H1 (cell line): ENCODE measurements at regions not wholly inside any gene's neighbourhood (a gene's known extent, or its start where the extent isn't known, plus 50 kb on each side); places are given as distances from the start of the nearest gene placed in this dataset.

Source experiments
- CTCF ChIA-PET: fragments of 300-600 bp; sonication (Branson Sonifier 250); formaldehyde crosslinking; loops from one replicate; lab custom pipeline; 2021; ENCODE audit not compliant: partially characterized antibody; lab: Charles Lee
- POLR2A ChIA-PET: fragments of 300-600 bp; sonication (Branson Sonifier 250); formaldehyde crosslinking; loops from one replicate; lab custom pipeline; 2021; ENCODE audit warnings: inconsistent platforms; ENCODE audit not compliant: partially characterized antibody; lab: Charles Lee
- DNase-seq, 2 experiments: peaks; one replicate each; pipeline versions ENCODE4 v3.0.0 to v3.0.0-alpha.2; 2010 to 2022; ENCODE audit warnings: low spot score in 2 of 2, low read depth in 1 of 2, mixed read lengths in 1 of 2
- FAIRE-seq: peaks from 2 replicates; lab custom pipeline; 2011; peaks lifted over from hg19 to GRCh38; lab: Jason Lieb, UNC
- H2AFZ ChIP-seq: 2 replicates; pipeline ENCODE4 v1.8.1; 2012; ENCODE audit warnings: low read length, inconsistent platforms
- H2AK5ac ChIP-seq: 2 replicates; pipeline ENCODE4 v1.6.1; 2013; ENCODE audit warnings: low read depth, low read length
- H2BK120ac ChIP-seq: replicated peaks from 2 replicates; pipeline ENCODE3; 2013; ENCODE audit warnings: low read depth, low read length, inconsistent platforms
- H2BK12ac ChIP-seq: 2 replicates; pipeline ENCODE4 v1.6.1; 2013; ENCODE audit warnings: low read depth, low read length
- H2BK15ac ChIP-seq: 2 replicates; pipeline ENCODE4 v1.6.1; 2013; ENCODE audit warnings: low read length
- H2BK20ac ChIP-seq: 2 replicates; pipeline ENCODE4 v1.6.1; 2013; ENCODE audit warnings: low read length
- H2BK5ac ChIP-seq: 2 replicates; pipeline ENCODE4 v1.6.1; 2013; ENCODE audit warnings: low read depth, low read length
- H3K14ac ChIP-seq: 2 replicates; pipeline ENCODE4 v1.6.1; 2013; ENCODE audit warnings: inconsistent platforms; ENCODE audit not compliant: insufficient read length
- H3K18ac ChIP-seq: 2 replicates; pipeline ENCODE4 v1.6.1; 2013; ENCODE audit warnings: low read length; ENCODE audit errors: extremely low read depth
- H3K23ac ChIP-seq: 2 replicates; pipeline ENCODE4 v1.6.1; 2013; ENCODE audit warnings: inconsistent platforms; ENCODE audit not compliant: insufficient read length
- H3K23me2 ChIP-seq: 2 replicates; pipeline ENCODE4 v1.6.1; 2013; ENCODE audit warnings: low read depth, low read length
- H3K27ac ChIP-seq: 2 replicates; pipeline ENCODE4 v1.6.1; 2011; ENCODE audit warnings: low read depth, low read length, inconsistent platforms
- H3K27me3 ChIP-seq, 4 experiments: replicated peaks in 1 of 4; 1 replicate in 1 of 4; 2 replicates in 3 of 4; pipeline versions ENCODE4 v1.6.1 to v1.8.1; 2011 to 2013; ENCODE audit warnings: low read length in 3 of 4, mild to moderate bottlenecking in 3 of 4, inconsistent platforms in 2 of 4, mixed read lengths in 2 of 4, moderate library complexity in 1 of 4; ENCODE audit not compliant: control insufficient read depth in 3 of 4, insufficient read depth in 3 of 4; ENCODE audit errors: extremely low read depth in 1 of 4
- H3K36me3 ChIP-seq, 4 experiments: 2 replicates each; pipeline versions ENCODE4 v1.6.1 to v1.8.1; 2011 to 2013; ENCODE audit warnings: mild to moderate bottlenecking in 4 of 4, low read length in 3 of 4, moderate library complexity in 2 of 4, control low read depth in 1 of 4, inconsistent platforms in 1 of 4; ENCODE audit not compliant: insufficient read depth in 4 of 4, control insufficient read depth in 2 of 4
- H3K4ac ChIP-seq: replicated peaks from 2 replicates; pipeline ENCODE3; 2013; ENCODE audit warnings: low read length, low read depth, mixed read lengths, inconsistent platforms; ENCODE audit not compliant: insufficient read length
- H3K4me1 ChIP-seq, 4 experiments: replicated peaks in 1 of 4; 1 replicate in 1 of 4; 2 replicates in 3 of 4; pipeline versions ENCODE4 v1.6.1 to v1.8.1; 2011 to 2013; ENCODE audit warnings: low read length in 3 of 4, inconsistent platforms in 2 of 4, mixed read lengths in 1 of 4; ENCODE audit not compliant: insufficient read depth in 4 of 4, control insufficient read depth in 3 of 4
- H3K4me2 ChIP-seq, 2 experiments: 2 replicates each; pipeline versions ENCODE4 v1.6.1 to v1.8.1; 2011 to 2013; ENCODE audit warnings: low read depth in 2 of 2, low read length in 2 of 2, control low read depth in 1 of 2, inconsistent platforms in 1 of 2, mild to moderate bottlenecking in 1 of 2; ENCODE audit not compliant: insufficient read depth in 1 of 2
- H3K4me3 ChIP-seq, 4 experiments: fragments of 200-600, 300-600 bp in 1 of 4; sonication (generic), shearing (Covaris generic), sonication (Bioruptor Twin) in 1 of 4; 2 replicates each; pipeline versions ENCODE4 v1.5.1 to v1.8.1; 2011 to 2016; ENCODE audit warnings: low read length in 4 of 4, low read depth in 3 of 4, control low read depth in 2 of 4, inconsistent platforms in 2 of 4, mild to moderate bottlenecking in 2 of 4, mixed read lengths in 1 of 4, moderate library complexity in 1 of 4; ENCODE audit not compliant: insufficient read depth in 2 of 4; ENCODE audit errors: extremely low read depth in 1 of 4
- H3K56ac ChIP-seq: replicated peaks from 2 replicates; pipeline ENCODE3; 2013; ENCODE audit warnings: low read depth, mild to moderate bottlenecking, mixed read lengths, low read length, inconsistent platforms; ENCODE audit not compliant: insufficient read length
- H3K79me1 ChIP-seq: 2 replicates; pipeline ENCODE4 v1.6.1; 2013; ENCODE audit warnings: low read depth, low read length, control low read depth
- H3K79me2 ChIP-seq, 2 experiments: 2 replicates each; pipeline versions ENCODE4 v1.6.1 to v1.8.1; 2012 to 2013; ENCODE audit warnings: low read length in 2 of 2, mild to moderate bottlenecking in 2 of 2, inconsistent platforms in 1 of 2; ENCODE audit not compliant: insufficient read depth in 2 of 2, control insufficient read depth in 1 of 2
- H3K9ac ChIP-seq, 4 experiments: replicated peaks in 1 of 4; 1 replicate in 1 of 4; 2 replicates in 3 of 4; pipeline versions ENCODE4 v1.6.1 to v1.8.1; 2011 to 2013; ENCODE audit warnings: low read depth in 3 of 4, low read length in 3 of 4, control low read depth in 2 of 4, mild to moderate bottlenecking in 2 of 4, moderate library complexity in 2 of 4, inconsistent platforms in 1 of 4; ENCODE audit errors: extremely low read depth in 1 of 4
- H3K9me3 ChIP-seq, 2 experiments: 2 replicates each; pipeline versions ENCODE4 v1.6.1 to v1.8.1; 2012 to 2013; ENCODE audit warnings: mild to moderate bottlenecking in 2 of 2, moderate library complexity in 2 of 2, control low read depth in 1 of 2, inconsistent platforms in 1 of 2, low read depth in 1 of 2, low read length in 1 of 2, mixed read lengths in 1 of 2; ENCODE audit not compliant: insufficient read depth in 2 of 2
- H4K20me1 ChIP-seq, 2 experiments: replicated peaks in 1 of 2; 2 replicates each; pipeline versions ENCODE3 to v1.8.1; 2011 to 2013; ENCODE audit warnings: inconsistent platforms in 2 of 2, low read length in 2 of 2, mild to moderate bottlenecking in 1 of 2; ENCODE audit not compliant: insufficient read depth in 2 of 2, control insufficient read depth in 1 of 2
- H4K5ac ChIP-seq: 2 replicates; pipeline ENCODE4 v1.6.1; 2013; ENCODE audit warnings: low read length, low read depth, mixed read lengths, inconsistent platforms; ENCODE audit not compliant: insufficient read length
- H4K8ac ChIP-seq: 2 replicates; pipeline ENCODE4 v1.8.0; 2013; ENCODE audit warnings: mild to moderate bottlenecking, moderate library complexity, low read length, inconsistent platforms; ENCODE audit not compliant: insufficient read depth; ENCODE audit errors: extremely low read depth
- H4K91ac ChIP-seq: replicated peaks from 2 replicates; pipeline ENCODE3; 2013; ENCODE audit warnings: low read length, mixed read lengths, inconsistent platforms; ENCODE audit not compliant: insufficient read length
- CHD1 ChIP-seq: IDR thresholded peaks from 2 replicates; pipeline ENCODE4 v1.6.1; 2012; ENCODE audit warnings: low read depth, low read length, improper control_type of control experiment
- CTCF ChIP-seq, 3 experiments: IDR thresholded peaks; 1 replicate in 2 of 3; 2 replicates in 1 of 3; pipeline versions ENCODE4 v1.5.1 to v1.6.1; 2011; ENCODE audit warnings: low read length in 3 of 3, mild to moderate bottlenecking in 3 of 3, inconsistent platforms in 2 of 3, low read depth in 1 of 3, moderate library complexity in 1 of 3; ENCODE audit not compliant: insufficient read depth in 1 of 3; ENCODE audit errors: control extremely low read depth in 1 of 3
- KDM4A ChIP-seq: IDR thresholded peaks from one replicate; pipeline ENCODE4 v1.7.1; 2012; ENCODE audit warnings: low read depth, mild to moderate bottlenecking, moderate library complexity, low read length, inconsistent platforms; ENCODE audit not compliant: severe bottlenecking
- POU5F1 ChIP-seq: IDR thresholded peaks from 2 replicates; pipeline ENCODE4 v1.6.1; 2011; ENCODE audit warnings: low read depth, mild to moderate bottlenecking, low read length, moderate library complexity
- SP4 ChIP-seq: IDR thresholded peaks from 2 replicates; pipeline ENCODE4 v1.6.1; 2012; ENCODE audit warnings: low read length, inconsistent platforms
- WGBS, 2 experiments: shearing (Covaris generic) in 1 of 2; methylation state at CpG; one replicate each; pipeline versions ENCODE4 v1.1.6 to v1.1.7; 2013 to 2015; ENCODE audit warnings: low lambda C conversion rate in 2 of 2, mixed read lengths in 2 of 2, inconsistent platforms in 1 of 2, low coverage in 1 of 2, missing lambda C conversion rate in 1 of 2; ENCODE audit not compliant: insufficient replicate concordance in 2 of 2, insufficient coverage in 1 of 2, insufficient read length in 1 of 2; ENCODE audit errors: extremely low coverage in 1 of 2, missing lambda C conversion rate in 1 of 2; 5-methylcytosine and 5-hydroxymethylcytosine counted together

DNA sequence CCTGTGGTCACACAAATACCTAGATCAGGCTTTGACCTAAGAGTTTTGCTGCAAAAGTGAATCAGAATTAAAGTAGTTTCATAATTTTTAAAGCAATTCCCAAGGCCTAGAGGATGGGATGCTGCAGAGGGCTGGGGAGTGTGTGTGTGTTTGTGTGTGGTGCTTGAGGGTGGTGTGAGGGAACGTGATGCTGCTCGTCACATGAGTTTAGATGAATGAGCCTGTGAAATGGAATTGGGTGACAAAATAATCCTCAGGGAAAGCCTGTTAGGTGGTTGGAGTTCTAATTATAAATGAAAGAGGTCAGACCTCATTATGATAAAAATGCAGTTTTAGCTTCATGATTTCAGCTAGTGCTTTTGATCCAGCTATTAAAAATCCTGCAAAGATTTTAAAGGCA lies 87.5 kb upstream of the TMEM170B start:
- H3K23me2 ChIP-seq: no peaks in the 10 kb centered on the region
- POLR2A ChIA-PET: no interaction called here

More for the DNA sequence above, 87.5 kb upstream of the TMEM170B start:
- no peak overlapping the region for H4K91ac ChIP-seq
- H4K5ac ChIP-seq: no peak overlapping the region
- no peak overlapping the region for H3K4ac ChIP-seq
- H2AFZ ChIP-seq: no peak overlapping the region
- H3K4me2 ChIP-seq: no peak overlapping the region
- no peaks in the 10 kb centered on the region for H3K79me2 ChIP-seq
- H3K18ac ChIP-seq: no peak overlapping the region
- CTCF ChIA-PET: interaction anchor here (1.0 to 1.2 kb wide), 2 partner anchors 207 to 971 kb away, joined by 3 to 5 read pairs; no protein-coding TSS in a partner anchor
- H3K14ac ChIP-seq: no peak overlapping the region
- H3K4me3 ChIP-seq: no peak overlapping the region
- H2BK12ac ChIP-seq: no peak overlapping the region
- DNase-seq (no peak), FAIRE-seq (no peak)
- 96% methylated on average over 2 of the region's 2 CpGs; no CpG with 5 or more reads in 1 of the 2 experiments for WGBS, 2 experiments
- no peak overlapping the region for H3K23ac ChIP-seq
- no peaks in the 10 kb centered on the region; a peak in 1 of 4 replicates for H3K9me3 ChIP-seq
- no peak overlapping the region for H3K9ac ChIP-seq
- no peak overlapping the region for H3K27ac ChIP-seq
- TF ChIP-seq CTCF (IDR thresholded peaks at IDR 0.05; ENCODE audit: control extremely low read depth in 1 of 3, insufficient read depth in 1 of 3, low read depth in 1 of 3, low read length in 3 of 3) (no peak), POU5F1 (no peak), SP4 (no peak), CHD1 (no peak), KDM4A (no peak)
- no peak overlapping the region for H2BK5ac ChIP-seq
- H2BK20ac ChIP-seq: no peak overlapping the region
- H3K56ac ChIP-seq: no peak overlapping the region
- no peak overlapping the region for H4K8ac ChIP-seq
- no peak overlapping the region for H2BK15ac ChIP-seq
- no peaks in the 10 kb centered on the region for H3K36me3 ChIP-seq
- no peak overlapping the region for H2BK120ac ChIP-seq
- 0 out of 7 replicates have a peak, but pooled peaks cover 0 to 3% (median 0%) of the 10 kb centered on the region in 4 experiments for H3K4me1 ChIP-seq
- H2AK5ac ChIP-seq: no peak overlapping the region
- H3K79me1 ChIP-seq: no peaks in the 10 kb centered on the region
- H4K20me1 ChIP-seq: no peaks in the 10 kb centered on the region
- H3K27me3 ChIP-seq: no peaks in the 10 kb centered on the region
